Umbilical cord (tissue), 1 donor: ENCODE measurements at regions not wholly inside any gene's neighbourhood (a gene's known extent, or its start where the extent isn't known, plus 50 kb on each side); places are given as distances from the start of the nearest gene placed in this dataset.
"Not testable (repeated sequence)": the region's sequence is repeated elsewhere in the genome, so short reads cannot be mapped to it uniquely, and the experiment has no call there.

Source experiments
- DNase-seq: peaks from one replicate; pipeline ENCODE4 v3.0.0-alpha.2; 2015; ENCODE audit warnings: low spot score

DNA sequence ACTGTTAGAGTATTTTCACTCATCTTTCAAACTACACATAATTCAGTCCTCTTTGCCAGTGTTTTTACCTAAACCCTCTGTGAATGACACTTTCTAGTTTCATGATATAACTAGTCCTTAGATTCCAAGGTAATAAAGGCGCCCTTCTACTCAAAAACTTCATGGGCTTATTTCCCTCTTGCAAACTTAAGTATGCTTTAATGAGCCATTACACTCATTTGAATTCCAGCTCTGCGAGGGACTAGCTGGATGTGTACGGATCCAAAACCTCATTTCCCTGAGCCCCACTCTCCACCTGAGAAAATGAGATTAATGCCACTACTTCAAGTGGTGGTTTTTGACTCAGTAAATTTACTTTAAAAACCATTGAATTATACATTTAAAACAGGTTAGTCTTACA, 141.1 kb downstream of the NDUFA12 start:
- DNase-seq, result no peak

DNA sequence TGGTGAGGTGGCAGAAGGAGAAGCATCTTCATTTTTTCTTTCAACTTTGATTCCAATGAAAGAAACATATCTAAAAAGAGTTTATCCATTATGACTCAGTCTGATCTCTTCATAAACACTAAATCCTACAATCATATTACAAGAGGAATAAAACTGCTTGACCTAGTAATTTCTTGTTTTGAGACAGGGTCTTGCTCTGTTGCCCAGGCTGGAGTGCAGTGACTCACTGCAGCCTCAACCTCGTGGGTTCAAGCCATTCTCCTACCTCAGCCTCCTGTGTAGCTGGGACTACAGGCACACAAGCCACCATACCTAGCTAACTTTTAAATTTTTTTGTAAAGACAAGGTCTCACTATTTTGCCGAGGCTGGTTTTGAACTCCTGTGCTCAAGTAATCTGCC, 147.2 kb downstream of the NDUFA12 start:
- DNase-seq, result no peak

DNA sequence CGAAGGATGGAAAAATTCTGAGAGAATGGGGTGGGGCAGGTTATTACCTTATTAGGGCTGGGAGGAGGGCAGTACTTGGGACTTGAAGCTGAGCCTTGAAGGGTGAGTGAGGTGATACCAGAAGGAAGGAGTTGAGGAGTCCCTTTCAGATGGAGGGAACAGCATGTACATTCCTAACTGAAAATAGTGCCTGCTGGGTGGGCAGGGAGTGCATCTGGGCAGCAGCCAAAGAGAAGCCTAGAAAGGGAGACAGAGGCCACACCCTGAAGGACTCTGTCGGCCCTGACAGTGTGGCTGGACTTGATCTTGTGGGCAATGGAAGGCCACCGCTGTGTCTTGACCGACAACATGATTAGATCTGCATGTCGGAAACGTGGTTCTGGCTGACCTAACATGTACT, 147.6 kb downstream of the NDUFA12 start:
- no peak for DNase-seq

DNA sequence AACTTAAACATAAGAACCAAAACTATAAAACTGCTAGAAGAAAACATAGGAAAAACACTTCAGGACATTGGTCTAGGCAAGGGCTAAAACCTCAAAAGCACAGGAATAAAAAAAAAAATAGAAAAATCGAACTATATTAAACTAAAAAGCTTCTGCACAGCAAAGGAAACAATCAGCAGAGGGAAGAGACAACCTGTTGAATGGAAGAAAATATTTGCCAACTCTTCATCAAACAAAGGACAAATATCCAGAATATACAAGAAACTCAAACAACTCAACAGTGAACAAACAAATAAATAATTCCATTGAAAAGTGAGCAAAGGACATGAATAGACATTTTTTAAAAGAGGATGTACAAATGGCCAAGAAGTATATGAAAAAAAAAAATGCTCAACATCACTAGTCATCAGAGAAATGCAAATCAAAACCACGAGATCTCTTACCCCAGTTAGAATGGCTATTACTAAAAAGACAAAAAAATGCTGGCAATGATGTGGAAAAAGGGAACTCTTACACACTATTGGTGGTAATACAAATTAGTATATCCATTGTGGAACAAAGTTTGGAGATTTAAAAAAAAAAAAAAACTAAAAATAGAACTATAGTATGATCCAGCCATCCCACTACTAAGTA, 152.0 kb downstream of the NDUFA12 start:
- DNase-seq, result no peak

DNA sequence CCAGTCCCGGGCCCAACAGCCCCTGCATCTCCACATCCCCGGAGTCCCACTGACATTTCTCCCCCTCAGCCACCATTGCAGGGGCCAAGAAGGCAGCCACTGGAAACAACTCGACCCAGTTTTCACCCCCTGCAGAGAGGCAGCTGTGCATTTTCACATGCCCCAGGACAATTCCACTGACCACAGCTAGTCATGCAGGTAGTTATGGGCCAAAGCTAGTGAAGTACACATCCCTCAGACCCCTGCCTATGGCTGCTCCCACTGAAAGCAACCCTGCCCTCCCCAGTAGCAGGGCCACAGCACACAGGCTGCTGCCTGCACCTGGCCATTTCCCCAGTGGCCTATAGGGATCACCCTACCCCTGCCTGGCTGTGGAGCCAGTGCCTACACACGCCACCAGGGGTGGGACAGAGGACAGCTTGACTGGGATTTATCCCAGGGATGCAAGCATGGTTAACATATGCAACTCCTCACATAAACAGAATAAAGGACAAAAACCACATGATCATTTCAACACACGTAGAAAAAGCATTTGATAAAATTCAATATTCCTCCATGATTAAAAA, 154.0 kb downstream of the NDUFA12 start:
- no peak for DNase-seq

DNA sequence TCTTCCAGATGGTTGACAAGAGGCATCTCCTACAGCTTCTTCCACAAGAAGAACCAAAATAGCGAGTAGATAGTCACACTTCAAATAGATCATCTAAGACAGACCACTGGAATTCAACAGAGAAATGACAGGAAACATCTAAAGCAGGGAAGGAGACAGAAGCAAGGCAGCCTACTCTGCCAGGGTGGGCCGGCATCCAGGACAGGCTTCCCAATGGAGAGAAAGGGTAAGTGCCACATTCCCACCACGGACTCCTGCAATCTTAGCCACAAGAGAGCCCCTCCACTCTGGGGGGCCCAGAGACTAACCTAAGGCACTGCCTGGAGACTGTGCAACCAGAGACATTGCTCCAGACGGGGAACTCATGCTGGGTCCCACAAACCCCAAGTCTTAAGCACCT, 154.5 kb downstream of the NDUFA12 start:
- DNase-seq, result no peak

DNA sequence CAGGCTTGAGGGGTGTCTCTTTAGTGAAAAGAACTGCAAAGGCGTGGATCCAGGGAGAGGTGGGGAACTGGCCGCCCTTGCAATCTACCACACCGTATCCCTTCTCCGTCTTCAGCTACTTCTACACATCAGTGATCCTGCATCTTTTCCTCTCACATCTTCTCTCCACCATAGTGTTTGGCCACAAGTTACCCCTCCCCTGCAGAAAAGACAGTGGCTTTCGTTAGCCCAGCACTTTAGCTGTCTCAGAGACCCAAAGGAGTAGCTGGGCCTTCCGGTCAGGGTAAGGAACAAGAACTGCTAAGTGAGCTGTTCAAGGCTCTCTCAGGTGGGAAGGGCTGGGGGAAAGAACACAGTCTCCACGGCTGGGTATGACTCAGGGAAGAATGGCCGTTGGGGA, 158.4 kb downstream of the NDUFA12 start:
- no peak for DNase-seq

DNA sequence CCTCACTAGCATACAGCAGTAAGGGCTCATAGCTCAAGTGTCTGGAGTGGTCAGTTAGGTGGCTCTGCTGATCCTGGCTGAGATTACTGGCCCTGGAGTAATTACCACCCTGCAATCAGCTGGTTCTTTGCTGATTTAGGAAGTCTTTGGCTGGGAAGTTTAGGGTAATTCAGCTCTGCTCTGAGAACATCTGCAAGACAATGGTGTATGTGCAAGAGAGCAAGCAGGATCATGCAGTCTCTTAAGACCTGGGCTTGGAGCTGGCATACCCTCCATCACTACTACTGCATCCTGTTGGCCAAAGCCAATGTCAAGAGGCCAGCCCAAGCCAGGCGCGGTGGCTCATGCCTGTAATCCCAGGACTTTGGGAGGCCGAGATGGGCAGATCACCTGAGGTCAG, 159.0 kb downstream of the NDUFA12 start:
- no peak for DNase-seq

DNA sequence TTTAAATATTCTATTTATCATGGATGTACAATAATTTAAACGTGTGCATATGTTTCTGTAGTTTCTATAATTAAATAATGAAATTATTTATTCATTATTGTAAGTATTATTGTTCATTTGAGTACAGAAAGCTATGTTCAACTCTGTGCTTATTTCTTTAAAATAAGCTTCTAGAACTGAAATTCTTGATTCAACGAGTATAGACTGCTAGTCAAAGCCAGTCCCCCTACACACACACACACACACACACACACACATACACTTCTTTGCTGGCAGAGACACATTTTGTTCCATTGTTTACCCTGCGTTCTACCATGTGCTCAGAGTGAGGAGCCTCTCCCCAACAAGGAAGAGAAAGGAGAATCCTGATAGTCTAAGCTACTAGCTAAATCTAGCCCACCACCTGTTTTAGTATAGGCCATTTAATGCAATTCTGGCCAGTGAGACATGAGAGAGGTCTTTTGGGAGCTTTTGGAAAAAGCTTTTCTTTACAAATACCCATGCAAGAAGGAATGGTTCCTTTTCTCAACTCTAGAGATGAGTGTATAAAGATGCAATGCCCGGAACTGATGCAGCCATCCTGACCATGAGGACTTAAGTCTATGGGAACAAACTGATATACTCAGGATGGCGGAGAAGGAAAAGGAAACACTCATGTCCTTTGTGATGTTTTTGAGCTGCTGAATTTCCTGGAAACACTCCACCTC, 161.4 kb downstream of the NDUFA12 start:
- no peak for DNase-seq

DNA sequence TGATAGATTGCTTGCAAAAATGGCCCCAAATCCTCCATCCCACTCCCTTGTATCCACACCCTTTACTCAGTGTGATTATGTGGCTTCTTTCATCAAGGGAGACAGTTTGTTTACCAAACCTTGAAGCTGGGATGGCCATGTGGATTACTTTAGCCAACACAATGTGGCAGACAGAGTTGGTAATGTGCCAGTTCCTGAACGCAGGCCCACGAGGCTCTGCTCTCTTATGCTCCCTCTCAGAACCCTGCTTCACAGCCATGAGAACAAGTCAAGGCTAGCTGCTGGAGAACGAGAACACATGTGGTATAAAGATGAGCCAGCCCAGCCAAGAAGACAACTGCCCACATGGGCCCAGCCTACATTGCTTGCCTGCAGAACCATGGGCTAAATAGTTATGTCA, 162.3 kb downstream of the NDUFA12 start:
- DNase-seq, result no peak

DNA sequence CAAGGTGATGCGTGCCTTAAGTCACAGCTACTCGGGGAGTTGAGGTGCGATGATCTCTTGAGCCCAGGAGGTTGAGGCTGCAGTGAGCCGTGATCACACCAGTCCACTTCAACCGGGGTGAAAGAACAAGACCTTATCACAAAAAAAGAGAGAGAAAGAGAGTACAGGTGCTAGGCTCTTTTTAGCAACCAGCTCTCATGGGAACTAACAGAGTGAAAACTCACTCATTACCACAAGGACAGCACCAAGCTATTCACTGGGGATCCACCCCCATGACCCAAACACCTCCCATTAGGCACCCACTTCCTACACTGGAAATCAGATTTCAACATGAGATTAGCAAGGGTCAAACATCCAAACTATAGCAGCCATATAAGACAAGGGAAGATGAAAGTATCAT, 164.2 kb downstream of the NDUFA12 start:
- no peak for DNase-seq

DNA sequence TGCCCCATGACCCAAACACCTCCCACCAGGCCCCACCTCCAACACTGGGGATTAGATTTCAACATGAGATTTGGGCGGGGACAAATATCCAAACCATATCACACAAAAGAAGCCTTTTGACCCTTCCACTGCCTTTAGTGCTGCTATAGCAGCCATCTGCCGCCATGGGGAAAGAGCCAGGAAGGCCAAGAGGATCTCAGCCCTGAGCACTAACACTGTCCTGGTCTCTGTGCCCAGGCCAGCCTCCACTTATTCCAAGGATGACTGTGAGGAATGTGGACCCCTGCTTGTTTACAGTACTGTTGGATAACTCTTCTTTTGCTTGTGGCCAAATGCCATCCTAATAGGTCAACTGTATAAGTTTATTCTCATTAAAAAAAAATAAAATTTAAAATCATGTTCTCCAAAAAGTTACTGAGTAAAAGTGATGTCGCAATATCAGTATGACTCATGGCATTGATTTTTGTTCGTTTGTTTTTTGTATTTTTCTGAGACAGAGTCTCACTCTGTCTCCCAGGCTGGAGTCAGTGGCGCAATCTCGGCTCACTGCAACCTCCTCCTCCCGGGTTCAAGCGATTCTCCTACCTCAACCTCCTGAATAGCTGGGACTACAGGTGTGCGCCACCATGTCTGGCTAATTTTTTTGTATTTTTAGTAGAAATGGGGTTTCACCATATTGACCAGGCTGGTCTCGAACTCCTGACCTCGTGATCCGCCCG, 166.4 kb downstream of the NDUFA12 start:
- not testable (repeated sequence) for DNase-seq

DNA sequence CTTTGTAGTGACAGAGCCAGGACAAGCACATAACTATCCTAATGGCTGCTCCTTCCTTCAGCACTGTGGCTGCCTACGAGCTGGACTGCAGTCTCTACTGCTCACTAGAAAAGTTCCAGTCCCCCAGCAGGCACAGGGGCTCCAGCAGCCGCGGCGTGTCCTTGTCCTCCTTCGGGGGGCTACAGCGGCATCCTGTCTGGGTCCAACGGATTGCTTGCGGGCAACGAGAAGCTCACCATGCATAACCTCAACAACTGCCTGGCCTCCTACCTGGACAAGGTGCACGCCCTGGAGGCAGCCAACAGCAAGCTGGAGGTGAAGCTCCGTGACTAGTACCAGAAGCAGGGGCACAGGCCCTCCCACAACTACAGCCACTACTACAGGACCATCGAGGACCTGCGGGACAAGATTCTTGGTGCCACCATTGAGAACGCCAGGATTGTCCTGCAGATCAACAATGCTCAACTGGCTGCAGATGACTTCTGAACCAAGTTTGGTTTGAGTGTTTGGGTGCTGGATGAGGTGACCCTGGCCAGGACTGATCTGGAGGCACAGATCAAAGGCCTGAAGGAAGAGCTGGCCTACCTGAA, 169.4 kb downstream of the NDUFA12 start:
- no peak for DNase-seq

DNA sequence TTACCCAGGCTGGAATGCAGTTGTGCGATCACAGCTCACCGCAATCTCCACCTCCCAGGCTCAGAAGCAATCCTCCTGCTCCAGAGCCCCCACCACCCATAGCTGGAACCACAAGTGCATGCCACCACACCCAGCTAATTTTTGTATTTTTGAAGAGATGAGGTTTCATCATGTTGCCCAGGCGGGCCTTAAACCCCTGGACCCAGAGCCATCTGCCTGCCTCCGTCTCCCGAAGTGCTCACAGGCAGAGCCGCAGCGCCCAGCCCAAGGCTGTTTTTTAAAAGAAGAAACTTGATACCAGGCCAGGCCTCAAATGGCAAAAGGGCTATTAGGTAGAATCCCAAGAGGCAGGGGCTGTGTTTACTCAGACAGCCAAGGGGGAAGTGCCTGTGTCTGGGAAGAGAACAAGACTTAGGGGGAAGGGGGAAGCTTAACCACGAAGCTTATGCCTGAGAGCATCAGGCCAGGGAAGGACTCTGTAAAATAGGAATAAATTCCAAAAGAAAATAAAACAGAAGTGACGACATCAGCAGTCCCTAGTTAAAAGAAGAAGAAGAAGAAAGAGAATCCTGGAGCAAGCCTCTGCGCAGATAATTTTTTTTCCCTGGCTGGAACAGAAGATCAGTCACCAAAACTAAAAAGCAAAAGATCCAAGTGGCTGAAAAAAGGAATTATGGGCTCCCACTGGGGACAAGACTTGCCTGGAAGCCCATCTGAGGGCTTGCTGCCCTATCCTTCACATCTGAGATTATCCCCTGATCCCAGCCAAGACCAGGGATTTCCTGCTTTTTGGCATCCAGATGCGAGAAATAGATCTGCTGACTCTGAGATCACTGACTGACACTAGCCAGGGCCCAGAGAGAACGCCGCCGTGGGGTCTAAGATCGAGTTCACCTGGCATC, 170.5 kb downstream of the NDUFA12 start:
- peak; percentile 98 for DNase-seq

DNA sequence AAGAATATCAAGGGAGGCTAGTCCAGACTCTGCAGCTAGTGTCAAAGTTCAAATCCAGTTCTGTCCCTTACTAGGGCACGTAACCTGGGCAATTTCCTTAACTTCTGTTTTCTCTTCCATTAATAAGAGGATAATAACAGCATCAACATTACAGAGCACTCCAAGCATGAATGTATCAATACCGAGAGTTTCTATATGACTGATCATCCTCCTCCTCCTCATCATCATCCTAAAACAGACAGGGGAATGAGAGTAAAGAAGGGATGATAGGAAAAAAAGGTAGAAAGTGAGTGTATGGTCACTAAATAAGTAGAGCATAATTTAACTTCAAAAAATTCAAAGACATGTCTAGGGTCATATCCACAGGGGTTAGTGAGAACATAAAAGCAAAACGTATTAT, 171.4 kb downstream of the NDUFA12 start:
- DNase-seq, result no peak

DNA sequence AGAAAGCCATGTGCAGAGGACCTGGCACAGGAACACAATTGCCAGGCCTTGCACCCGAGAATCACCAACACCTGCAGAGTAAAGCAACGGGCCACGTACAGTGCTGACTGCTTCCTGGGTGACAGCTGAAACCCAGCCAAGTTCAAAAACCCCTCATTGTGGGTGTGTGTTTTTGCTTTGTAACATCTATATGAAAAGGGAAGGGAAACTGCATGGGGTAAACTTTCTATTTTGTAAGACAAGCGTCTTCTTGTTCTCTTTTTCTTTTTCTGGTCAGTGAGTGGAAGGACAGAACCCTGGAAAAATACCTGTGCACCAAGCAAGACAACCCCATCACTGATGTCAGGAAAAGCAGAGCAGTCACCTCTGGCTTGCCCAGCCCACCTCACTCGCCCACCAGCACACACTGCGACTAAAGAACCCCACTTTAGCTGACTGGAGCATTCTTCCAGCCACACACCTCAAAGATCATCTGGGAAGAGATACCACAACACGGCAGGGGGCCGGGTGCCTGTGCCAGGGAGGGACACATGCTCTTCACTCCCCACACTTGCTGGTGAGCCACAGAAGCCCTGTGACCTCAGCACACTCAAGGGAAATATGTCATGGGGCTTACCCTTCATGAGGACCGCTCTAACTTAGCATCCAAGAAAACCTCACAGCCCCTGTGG, 172.3 kb downstream of the NDUFA12 start:
- peak; percentile 32 for DNase-seq

DNA sequence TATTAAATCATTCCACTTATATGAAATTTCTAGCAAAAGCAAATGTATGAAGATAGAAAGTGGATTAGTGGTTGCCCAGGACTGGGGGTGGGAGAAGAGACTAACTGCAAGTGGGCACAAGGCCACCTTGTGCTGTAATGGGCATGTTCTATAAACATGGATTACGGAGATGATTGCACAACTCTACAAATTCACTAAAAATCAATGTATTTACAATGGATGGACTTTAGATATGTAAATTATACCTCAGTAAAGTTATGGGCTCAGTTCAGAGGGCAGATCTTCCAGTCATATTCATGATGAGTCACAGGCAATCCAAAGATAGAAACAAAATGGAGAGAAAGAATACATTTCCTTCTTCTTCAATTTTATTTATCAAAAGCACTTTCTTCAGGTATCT, 173.9 kb downstream of the NDUFA12 start:
- DNase-seq, result no peak

DNA sequence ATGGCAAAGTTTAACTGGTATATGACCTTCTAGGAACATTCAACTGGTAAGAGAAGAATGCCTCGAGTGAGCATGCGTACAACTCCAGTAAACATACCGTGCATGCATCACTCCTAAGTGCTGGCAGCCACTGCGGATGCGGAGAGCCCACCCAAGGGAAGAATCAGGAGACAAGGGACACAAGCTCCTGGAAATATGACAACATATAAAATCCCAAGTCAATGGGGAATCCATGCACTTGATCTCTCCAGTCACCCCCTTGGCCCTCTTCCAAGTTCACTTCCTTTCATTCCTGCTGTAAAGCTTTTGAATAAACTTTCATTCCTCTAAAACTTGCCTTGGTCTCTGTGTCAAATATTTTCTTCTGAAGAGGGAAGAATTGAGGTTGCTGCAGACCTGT, 168.7 kb upstream of the TMCC3 start:
- DNase-seq, result no peak

DNA sequence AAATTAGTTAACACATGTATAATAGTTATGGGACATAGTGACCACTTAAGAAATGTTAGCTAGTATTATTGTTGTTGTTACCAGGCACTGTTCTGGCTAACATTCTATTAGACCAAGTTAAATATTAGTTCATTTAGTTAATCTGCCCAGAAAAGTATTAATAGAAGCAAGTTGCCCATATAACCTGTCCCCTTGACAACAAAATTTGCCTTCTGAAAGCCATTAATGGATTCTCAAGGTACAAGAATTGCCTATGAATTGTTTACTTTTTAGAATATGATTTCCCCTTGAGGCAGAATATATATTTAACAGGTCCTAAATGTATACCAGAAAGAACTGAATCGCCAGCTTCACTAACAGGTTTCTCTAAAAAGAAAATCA, 167.3 kb upstream of the TMCC3 start:
- no peak for DNase-seq

DNA sequence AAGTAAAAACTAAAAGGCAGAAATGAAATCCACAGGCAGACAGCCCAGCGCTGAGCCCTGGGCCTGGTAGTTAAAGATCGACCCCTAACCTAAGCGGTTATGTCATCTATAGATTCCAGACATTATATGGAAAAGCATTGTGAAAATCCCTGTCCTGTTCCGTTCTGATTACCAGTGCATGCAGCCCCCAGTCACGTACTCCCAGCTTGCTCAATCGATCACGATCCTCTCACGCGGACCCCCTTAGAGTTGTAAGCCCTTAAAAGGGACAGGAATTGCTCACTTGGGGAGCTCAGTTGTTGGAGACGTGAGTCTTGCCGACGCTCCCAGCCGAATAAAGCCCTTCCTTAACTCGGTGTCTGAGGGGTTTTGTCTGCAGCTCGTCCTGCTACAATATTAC, 166.8 kb upstream of the TMCC3 start:
- not testable (repeated sequence) for DNase-seq

DNA sequence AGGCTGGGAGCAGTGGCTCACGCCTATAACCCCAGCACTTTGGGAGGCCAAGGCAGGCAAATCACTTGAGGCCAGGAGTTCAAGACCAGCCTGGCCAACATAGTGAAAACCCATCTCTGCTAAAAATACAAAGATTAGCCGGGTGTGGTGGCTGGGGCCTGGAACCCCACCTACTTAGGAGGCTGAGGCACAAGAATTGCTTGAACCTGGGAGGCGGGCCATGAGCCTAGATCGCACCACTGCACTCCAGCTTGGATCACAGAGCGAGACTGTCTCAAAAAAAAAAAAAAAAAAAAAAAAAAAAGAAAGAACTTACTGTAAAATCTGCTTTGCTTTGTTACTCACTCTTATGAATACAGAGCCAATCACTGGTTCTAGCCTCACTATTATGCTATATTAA, 166.4 kb upstream of the TMCC3 start:
- DNase-seq, result not testable (repeated sequence)
